NCI-H146 (cell line): ENCODE measurements at regions not wholly inside any gene's neighbourhood (a gene's known extent, or its start where the extent isn't known, plus 50 kb on each side); places are given as distances from the start of the nearest gene placed in this dataset.

Experiments
- DNase-seq: peaks from one replicate; lab custom pipeline; 2025; lab: John Stamatoyannopoulos, UW

DNA sequence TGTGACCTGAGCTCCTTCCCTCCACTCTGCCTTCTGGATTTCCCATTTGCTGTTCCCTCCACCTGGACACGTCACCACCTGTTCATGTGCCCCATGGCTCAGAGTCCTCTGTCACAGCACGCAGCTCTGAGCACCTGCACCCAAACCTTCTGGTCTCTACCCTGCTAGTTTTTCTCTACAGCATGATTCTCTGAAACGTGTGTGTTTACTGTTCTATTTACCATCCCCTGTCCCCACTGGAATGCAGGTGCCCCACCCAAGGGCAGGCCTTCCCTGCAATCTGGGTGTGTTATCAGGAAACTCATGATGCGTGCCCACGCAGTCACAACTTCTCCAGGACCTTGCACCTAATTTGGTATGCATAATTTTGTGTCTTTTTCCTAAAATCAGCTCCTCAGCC, 284.4 kb upstream of the IGFBP3 start:
- no peak for DNase-seq

DNA sequence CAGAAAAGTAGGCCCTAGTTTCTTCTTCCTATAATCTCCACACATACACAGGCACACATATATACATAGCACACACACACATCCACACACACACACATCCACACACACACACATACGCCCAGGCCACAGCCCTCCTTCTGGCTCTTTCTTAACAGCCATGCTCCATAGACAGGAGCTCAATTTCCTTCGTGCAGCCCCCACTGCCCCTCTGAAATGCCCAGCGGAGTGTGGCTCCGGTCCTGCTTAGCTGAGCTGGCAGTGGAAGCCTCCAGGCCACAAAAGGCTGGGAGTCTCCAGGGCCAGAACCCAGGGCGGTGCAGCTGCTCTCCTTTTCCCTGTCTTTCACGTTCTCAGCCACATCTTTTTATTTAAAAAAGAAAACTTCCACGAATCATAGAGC, 282.9 kb upstream of the IGFBP3 start:
- no peak for DNase-seq

DNA sequence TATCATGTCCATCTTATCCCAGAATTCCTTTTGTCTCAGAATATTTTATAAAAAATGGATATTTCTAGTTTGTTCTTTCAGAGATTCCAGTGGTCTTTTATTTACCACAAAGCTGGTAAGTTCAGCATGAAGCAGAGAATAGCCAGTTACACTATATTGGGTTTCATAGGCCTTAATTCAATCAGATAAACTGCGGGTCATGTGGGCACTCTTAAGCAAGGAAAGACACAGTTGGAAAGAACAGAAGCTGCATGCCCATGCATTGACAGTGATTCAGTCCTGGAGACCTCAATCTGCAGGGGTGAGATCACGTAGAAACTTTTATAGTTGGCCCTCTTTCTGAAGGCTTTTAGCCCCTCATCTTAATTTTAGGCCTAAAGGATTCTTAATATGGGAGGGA, 281.3 kb upstream of the IGFBP3 start:
- DNase-seq = no peak

DNA sequence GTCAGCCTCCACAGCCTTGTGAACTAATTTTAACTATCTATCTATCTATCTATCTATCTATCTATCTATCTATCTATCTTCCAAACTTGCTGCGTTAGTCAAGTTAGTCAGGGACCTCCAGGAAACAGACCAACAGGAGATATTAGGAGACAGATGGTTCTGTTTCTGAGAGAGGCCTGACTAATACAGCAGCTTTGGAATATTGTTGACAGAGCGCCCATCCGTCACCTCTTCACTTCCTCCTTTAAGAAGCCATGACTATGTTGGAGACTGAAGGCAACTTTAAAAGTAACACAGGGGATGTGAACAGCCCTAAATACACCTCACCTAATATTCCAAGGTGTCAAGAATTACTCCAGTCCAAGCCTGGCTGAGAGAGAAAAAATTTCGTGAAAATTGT, 280.9 kb upstream of the IGFBP3 start:
- DNase-seq = no peak

DNA sequence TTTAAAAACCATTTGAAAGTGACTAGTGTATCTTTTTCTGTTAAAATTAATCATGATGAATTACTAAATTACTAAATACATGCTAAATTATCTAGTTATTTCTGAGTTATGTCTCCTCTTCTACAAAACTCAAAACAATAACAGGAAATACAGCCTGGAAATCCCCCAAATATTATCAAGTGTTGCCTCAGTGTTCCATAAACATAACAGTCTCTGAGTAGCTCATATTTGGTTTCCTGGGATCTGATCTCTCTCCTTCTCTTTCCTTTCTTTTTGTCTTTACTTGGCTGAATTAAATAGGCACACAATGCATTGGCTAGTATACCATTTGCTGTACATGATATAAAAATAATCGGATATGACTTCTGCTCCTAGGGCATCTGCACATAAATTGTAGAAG, 277.6 kb upstream of the IGFBP3 start:
- no peak for DNase-seq

DNA sequence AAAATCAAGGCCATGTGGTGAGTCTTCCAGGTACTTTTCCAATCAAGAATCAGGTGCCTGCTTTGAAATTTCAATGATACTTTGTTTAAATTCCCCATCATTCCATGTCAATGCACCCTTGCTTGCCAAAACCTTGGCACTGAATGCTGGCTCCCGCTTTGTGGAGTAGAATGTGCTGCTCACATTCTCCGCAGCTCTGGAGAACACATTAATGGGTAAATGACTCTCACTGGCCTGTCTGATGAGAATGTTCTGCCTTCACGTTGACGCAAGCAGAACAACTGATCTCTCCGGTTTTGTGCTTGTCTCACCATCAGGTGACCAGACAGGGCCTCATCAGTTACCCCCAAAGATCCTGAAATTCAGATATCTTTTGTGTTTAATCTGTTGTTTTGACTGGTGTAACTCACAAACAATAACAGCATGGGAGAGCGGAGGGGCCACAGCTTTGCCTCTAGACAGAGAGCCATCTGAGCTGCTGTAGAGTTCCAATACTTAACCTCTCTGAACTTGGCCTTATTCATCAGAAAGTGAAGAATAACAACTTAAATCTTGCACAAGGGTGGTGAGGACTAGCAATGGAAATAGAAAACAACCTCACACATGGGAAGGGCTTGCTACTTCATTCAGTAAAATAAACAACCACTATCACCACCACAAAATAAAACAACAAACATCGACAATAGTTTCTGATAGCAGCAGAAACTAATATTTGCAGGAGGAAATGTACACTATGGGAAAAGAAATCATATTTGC, 276.9 kb upstream of the IGFBP3 start:
- no peak for DNase-seq

DNA sequence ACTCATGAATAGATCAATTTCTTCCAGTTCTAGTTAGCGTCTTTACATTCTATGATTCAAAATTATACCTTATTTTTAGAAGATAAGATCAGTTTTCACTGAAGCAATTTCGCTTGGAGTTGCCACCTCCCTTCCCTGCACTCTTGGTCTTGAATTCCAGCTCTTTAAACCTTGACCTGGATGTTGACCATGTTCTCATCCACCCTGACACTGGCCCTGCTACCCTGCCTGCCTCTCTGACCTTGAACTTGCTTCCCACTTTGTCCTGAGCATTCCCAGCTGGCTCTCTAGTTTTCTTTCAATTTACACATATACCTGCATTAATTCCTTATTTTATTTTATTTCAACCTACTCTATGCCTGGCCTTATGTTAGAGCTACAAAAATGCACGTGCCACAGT, 274.9 kb upstream of the IGFBP3 start:
- no peak for DNase-seq

DNA sequence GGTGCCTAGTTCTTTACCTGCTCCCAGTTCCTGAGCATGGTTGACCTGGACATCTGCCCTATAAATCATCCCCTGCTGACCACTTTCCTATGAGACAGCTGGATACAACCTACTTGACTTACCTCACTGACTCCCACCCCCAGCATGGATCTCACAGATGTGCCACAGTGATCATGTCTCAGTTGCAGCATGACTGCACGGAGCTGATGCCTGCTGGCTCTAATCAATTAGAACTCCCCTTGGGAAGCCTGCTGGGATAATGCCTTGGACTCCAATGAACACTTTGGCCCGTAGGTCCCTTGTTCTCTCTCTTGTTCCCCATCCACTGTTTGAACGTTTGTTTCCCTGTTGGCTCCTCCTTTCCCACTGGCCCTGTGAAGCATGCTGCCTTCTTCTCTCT, 271.2 kb upstream of the IGFBP3 start:
- no peak for DNase-seq

DNA sequence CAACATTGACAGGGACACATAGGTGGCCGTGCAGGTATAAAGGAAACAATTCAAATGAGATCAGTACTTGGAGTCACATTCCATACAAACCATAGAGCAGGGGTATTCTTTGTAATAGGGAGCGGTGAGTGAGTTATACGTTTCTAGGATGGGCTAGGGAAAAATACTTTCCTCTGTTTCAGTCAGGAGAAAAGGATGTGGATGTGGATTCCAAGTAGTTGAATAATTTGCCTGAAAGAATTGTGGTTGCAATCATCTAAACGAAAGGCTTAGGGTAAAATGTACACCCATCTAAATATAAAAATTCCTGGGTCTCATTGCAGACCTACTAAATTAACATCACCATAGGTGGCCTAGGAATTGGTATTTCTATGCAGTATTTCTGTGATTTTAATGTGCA, 270.7 kb upstream of the IGFBP3 start:
- DNase-seq = no peak

DNA sequence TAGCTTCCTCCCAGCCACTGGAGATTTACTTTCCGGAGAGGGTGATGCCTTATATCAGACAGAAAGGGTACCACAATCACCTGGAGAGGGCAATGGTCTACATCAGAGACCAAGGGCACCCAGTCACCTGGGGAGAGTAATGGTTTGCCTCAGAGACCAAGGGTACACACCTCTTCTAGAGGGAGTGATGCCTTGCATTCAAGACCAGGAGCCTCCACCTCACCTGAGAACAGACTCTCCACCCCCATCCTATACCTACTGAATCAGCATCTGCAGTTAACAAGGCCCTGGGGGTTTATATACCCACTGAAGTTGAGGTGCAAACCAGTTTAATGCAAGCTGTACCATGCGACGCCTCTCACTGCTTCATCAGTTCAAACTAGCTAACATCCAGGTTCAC, 270.2 kb upstream of the IGFBP3 start:
- DNase-seq = no peak

DNA sequence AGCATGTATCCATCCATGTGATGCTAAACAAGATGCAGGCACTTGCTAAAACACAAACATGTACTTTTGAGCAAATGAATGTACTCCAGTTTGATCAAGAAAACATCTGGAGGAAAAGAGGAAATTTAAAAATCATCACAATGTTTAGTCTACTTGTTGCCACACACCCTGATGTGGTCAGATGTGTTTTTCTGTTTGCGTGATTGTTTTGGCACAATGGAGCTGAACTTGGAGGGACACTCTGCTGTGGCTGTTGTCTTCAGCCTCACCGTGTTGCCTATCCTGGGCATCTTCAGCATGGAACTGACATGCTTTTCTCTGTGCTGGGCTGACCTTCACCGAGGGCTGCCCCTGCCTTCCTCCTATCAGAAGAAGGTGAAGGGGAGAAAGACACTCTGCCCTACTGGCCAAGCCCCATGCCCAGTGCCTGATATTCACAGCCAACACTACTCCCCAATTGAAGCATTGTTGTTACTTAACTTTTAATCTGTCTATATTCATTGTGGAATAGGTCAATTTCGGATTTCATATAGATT, 268.3 kb upstream of the IGFBP3 start:
- DNase-seq = no peak

DNA sequence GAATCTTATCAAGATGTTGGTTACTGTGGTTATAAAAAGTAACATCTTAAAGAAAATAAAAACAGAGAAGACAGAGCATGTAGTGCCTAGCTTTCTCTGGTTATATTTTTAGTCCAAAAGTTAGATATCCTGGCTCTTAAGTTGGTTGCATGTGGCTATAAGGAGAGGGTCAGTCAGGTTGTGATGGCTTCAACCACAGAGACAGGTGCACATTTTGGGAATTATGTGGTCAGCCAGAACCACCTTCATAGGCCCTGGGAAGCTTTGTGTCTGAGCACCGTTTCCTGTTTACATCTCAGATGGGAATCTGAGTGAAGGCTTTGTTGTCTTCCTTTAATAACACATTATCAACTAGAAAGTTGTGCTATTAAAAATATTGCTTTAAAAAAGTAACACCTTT, 265.1 kb upstream of the IGFBP3 start:
- DNase-seq = no peak

DNA sequence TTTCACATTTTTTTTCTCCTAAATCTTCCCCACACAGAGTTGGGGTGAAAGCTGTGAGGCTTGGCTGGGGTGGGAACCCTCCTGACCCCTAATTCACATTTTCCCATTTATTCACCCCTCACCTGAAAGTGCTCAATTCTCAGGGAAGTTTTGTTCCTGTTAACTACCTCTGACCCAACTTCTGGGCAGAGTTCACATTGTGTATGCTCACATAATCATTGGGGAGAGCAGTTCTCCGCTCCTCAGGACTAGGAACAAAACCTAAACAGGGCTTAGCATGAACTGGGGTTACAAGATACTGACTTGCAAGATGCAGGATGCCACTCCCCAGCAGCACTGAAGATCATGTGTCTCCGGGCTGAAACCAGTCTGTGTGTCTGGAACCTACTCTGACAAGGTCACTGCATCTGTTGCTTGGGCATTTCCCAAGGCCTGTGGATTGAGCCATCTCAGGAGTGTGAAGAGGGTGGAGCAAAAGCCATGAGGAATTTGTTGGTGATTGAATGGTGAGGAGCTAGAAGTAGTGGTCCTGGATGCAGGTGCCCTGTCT, 258.1 kb upstream of the IGFBP3 start:
- no peak for DNase-seq

DNA sequence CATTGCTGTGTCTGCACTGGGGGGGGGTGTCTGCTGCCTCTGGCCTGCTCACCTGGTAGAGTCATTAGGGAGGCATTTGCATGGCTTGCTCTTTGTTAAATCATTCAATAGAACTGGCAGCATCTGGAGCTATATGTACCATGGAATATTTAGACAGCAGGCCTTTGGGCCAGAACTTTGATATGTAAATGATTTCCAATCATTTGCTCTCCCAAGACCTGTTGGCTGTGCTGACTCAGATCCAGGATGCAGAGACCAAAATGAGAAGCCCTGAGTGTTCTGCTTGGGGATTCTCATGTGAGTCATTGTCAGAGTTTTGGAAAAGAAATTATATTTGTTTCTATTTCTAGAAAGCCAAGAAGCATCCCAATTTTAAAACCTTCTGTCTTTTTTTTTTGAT, 257.6 kb upstream of the IGFBP3 start:
- DNase-seq = no peak

DNA sequence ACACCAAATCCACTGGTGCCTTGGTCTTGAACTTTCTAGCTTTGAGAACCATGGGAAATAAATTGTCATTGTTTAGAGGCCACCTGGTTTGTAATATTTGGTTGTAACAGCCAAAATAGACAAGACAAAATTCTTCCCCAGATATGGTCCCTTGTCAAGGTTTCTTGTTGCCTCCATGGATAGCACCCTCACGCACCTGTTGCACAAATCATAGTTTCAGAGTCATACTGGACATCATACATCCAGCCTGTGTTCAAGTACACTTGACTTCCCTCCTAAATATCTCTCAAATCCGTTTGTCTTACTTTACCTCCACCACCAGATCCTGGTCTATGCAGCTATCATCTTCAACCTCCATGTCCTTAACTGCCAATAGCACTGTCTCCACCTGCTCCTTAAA, 256.7 kb upstream of the IGFBP3 start:
- DNase-seq = no peak

DNA sequence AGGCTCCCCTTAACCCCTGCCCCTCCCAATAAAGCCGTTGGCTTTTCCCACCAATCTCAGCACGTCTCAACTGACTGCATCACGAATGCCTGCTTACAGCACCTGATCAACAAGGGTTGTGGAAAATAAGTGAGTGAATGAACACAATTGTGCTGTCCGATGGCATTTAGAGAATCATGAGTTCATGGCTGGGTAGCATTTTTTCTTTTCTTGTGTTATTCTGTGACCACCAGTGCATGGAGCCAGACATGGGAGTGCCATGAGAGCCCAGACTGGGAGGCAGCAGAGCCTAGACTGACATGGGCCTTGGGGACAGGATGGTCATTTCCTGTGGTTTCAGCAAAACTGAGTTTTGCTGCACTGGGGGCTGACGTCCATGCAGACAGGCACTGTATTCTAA, 254.1 kb upstream of the IGFBP3 start:
- DNase-seq = no peak

DNA sequence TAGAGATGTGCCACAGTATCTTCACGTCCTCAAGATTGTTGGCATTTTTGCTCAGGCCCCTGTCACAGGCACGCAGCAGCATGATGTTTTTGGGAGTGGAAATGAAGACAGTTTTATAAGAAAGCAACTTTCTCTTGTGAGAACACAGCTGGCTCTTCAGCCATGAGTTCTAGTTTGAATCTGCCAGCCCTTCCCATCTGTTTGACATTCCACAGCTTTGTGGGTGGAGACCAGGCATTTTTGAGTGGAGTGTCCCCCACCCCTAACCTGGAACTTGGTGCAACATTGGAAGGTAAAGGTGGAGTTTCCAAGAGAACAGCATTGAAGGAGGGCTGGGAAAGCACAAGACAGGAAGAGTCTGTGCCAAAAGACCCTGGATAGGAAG, 253.1 kb upstream of the IGFBP3 start:
- DNase-seq = no peak

DNA sequence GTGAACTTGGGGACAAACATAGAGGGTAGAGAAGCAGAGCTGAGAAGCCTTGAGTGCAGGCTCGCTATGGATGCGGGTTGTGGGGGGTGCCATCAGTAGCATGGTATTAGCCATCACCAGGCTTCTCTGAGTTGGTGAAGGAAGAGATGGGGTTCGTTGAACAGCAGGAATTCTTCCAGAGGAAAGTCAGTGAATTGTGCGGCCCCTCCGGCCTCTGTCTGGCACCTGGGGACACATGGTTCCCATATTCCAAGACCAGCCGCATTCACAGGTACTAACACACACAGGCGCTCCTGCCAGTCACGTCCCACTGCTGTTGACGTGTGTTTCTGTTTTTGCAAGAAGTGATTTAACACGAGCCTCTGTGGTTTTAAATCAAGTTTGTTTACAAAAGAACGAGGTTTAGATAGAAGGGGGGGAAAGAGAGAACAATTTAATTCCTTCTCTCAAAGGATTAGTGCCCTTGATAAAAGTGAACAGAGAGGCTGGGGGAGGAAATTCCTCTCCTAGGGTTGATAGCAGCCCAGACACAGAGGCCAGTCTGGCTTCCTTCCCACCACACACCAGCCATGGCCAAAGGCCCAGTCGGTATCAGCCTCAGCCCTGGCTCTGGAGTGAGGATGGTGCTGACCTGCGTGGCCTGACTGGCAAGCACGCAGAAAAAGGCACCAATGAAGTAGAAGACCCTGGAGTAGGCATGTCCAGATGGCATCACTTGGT, 252.6 kb upstream of the IGFBP3 start:
- DNase-seq = no peak

DNA sequence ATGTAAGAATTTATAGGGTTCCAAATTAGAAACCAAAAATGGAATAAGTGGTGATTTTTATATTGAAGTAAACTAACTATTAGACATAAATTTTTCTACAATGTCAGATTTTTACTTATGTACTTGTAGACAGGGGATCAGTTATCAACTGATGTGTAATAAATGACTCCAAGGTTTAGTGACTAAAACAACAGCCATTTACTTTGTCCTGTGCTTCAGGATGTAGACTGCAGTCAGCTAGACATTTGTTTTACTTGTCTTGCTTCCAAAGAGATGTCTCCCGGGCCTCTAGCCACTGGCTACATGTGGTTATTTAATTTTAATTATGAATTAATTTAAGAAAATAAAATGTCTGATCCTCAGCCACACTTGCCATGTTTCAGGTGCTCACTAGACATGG, 249.7 kb upstream of the IGFBP3 start:
- DNase-seq = no peak

DNA sequence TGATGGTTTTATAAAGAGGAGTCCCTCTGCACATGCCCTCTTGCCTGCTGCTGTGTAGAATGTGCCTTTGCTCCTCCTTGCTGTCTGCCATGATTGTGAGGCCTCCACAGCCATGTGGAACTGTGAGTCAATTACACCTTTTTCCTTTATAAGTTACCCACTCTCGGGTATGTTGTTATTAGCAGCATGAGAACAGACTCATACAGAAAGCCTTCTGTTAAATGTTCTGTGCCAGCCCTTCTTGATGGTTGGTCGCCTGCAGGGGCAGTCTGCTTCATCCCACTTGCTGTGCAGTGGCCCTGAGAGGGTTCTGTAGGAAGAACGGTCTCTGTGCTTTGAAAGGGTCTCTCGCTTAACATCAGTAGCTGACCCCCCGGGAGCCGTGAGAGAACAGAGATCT, 248.9 kb upstream of the IGFBP3 start:
- no peak for DNase-seq

DNA sequence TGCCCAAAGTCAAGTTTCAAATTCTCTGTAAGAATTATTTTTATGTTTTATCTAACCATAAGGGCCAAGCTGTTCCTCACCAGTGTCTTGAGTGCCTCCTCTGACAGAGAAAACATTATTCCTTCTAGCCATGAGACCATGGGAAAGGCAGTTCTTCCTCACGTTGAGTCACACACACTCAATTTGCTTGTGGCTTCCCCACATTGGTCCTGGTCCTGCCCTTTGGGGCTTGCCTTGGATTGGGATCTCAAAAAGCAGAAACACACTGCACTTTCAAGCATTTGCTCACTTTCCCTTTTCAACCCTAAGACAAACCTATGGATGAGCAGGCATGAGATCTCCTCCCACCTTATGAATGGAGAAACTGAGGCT, 248.3 kb upstream of the IGFBP3 start:
- DNase-seq = no peak

DNA sequence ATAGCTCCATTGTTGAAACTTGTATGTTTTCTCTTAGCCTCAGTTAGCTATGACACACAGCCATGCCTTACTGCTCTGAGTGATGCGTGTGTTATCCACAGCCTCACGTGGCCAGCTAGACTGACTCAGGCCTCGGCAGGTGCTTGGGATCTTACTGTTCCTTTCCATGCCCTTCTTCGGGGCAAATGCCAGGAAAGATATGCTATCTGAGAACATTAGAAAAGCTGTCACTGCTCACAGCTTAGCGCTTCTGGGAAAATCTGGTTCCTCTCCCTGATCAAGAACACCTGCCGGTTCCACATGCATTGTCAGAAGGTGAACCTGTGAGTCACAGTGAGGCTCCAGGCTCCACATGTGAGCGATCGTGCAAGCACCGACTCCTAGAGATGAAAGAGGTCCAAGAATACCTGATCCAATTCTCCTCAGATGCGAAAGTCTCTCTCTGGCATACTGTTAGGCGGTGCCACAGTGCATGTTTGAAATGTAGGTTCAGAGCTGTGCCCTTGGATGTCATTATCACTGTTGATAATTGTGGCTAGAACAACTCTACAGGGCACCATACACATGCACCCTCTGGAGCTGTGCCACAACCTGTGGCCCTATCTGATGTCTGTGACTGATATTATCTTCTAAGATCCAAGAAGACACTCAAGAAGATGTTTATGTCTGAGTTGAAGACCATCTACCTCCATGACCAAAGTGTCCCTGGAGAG, 247.8 kb upstream of the IGFBP3 start:
- no peak for DNase-seq

DNA sequence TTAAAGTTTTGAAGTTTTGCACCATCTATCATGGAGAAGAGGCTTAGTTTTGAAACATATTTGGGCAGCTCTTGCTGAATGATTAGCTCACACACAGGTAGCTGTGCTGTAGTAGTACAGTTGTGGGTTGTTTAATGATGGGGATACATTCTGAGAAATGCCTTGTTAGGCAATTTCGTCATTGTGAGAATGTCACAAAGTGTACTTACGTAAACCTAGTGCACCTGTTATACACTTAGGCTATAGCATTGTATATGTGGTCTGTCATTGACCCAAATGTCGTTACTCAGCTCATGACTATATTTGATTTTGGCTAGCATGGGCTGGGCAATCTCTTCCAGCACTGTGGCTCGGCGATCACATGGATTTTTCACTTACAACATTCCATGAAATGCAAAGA, 247.2 kb upstream of the IGFBP3 start:
- no peak for DNase-seq
